Cerebellar nuclear complex (tissue), 1 donor: ENCODE measurements at regions not wholly inside any gene's neighbourhood (a gene's known extent, or its start where the extent isn't known, plus 50 kb on each side); places are given as distances from the start of the nearest gene placed in this dataset.

ENCODE experiments used
- DNase-seq, 2 experiments: peaks; one replicate each; lab custom pipeline; 2025; lab: John Stamatoyannopoulos, UW

DNA sequence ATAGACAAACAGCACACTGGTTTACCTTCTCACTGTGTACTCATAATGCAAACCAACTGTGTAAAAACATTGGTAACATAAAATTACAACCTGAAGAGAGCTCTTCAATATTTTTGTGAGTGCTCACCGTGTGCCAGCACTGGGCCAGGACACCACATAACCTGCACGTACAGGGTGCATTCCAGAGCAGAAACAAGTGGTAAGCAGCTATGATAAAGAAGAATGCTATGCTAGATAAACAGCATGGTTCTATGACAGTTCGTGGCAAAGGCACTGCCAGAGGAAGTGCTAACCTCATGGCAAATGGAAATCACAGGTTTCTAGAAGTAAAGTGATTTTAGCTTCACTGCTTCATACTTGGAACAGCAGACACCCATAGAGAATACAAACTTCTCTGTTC lies 343.5 kb downstream of the MTX2 start:
- DNase-seq: no peak

DNA sequence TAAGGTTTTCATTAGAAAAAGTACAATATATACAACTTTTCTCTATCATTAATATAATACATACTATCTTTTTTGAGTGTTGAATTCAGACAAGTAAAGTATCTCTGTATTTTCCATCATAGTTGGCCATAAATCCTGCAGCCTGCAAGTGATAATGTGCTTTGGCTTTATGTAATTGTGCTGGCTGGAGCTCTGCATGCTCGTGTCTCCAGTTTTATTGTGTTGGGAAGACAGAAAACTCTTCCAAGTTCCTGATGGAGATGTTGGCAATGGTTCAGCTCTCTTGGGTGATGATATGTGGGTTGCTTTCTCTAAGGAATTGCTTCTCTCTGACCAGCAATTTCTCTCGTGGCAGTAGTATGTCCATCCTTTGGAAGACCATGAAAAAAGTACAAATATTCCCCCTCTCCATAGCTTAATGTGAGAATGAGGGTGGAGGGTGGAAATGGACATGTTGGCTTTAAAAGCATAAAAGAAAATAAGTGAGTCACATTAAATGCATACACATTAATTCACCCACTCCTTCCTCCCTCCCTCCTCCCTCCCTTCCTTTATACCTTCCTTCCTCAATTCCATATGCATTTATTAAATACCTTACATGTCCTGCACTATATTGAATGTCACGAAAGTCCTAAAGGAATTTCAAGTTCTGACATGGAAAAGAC lies 344.2 kb downstream of the MTX2 start:
- no peak for DNase-seq

DNA sequence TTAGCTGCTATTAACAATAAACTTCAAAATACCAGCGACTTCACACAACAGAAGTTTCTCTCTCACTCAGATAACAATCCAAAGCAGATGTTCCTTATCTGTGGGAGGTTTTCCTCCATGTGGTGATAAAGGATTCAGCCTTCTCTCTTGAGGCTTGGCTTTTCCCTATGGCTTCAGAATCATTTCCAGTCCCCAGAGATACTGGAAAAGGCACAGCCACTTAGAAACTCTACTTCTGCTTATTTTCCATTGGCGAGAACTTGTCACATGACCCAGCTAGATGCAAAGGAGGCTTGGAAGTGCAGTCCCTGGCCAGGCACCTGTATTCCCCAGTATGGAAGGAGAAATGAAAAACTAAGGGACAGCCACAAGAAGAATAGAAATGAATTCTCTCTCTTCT lies 344.8 kb downstream of the MTX2 start:
- no peak for DNase-seq

- no peak for DNase-seq
Observed at GRCh38 chr2:176614930-176615329, 345.7 kb downstream of the MTX2 start.

- DNase-seq: no peak
Observed at GRCh38 chr2:176619504-176619903, 350.3 kb downstream of the MTX2 start.

DNA sequence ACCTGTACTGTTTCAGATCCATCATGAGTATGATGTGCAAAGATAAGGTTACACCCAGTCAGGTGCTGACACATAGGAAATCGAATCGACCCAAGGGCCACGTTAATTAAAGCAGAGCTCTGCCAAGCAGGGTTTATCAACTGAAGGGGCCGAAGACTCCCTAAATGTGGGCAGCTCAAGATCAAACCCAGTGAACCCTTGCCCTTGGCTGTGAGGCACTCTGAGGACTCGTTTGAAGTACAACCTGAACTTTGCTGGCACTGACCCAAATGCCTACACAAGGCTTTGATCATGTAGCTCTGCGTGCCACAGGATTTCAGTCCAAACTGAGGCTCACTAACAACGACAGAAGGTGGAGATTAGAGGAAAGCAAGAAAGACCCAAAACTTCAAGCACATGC lies 352.1 kb downstream of the MTX2 start:
- no peak for DNase-seq

DNA sequence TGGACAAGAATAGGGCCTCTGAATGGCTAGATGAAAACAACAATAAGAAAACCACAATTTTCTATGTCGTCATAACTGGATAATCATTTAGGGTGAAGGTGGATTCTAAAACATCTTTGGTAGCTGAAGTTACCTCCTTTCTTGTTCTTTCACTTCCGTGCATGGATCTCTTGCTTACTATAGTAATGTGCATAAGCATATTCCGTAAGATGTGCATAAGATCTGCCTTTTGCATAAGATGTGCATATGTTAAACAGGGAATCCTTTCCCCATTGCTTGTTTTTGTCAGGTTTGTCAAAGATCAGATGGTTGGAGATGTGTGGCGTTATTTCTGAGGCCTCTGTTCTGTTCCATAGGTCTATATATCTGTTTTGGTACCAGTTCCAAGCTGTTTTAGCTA lies 353.6 kb downstream of the MTX2 start:
- no peak for DNase-seq

GRCh38 chr2:176626796-176627195 lies 357.6 kb downstream of the MTX2 start:
- no peak for DNase-seq

DNA sequence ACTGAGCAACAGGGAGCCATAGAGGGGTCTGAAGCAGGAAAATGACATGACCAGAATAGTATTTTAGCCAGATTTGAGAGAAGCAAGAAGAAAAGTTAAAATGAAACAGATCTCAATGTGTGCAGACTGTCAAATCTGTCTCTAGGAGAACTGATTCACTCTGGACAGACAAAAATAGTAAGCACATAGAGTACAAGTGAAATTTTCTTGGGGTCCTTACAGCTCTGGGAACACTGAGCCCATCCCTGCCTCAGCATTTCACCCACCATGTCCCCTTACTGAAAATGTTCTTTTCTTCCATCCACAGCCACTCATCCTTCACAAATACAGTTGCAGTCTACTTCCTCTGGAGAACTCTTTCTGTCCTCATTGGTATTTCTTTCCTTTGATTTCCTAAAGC lies 359.2 kb downstream of the MTX2 start:
- no peak for DNase-seq

GRCh38 chr2:176633754-176634153 lies 364.5 kb downstream of the MTX2 start:
- no peak for DNase-seq

DNA sequence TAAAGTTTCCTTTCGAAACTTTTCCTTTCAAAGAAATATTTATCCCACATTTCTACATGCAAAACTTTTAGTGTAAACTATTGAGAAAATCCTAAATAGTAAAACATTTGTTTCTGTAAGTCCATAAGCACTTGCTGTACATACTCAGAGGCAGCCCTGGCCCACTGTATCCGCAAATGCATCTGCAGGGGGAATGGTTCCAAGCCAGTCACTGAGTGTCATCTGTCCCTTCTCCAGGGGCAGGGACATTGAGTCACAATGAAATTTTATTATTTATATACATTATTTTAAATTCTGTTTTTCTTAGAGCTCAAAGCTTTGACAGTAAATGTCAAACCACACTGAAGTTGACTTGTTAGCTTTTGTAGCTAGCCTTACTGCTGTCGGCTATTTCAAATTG lies 367.2 kb downstream of the MTX2 start:
- DNase-seq: no peak

DNA sequence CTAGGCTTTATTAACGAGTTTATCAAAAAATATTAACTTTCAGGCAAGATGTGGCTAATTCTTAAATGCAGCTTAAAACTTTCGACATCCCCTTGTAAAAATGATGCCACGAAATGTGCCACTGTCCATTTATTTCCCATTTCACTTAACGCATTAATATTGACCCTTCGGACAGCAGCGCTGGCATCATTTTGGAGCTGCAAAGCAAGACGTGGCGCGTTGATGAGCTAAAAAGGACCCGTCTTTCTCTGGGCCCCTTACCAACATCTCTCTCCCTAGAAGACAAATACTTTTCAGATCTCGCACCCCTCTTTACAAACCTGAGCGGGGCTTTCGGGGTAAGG lies 367.9 kb downstream of the MTX2 start:
- DNase-seq: no peak

DNA sequence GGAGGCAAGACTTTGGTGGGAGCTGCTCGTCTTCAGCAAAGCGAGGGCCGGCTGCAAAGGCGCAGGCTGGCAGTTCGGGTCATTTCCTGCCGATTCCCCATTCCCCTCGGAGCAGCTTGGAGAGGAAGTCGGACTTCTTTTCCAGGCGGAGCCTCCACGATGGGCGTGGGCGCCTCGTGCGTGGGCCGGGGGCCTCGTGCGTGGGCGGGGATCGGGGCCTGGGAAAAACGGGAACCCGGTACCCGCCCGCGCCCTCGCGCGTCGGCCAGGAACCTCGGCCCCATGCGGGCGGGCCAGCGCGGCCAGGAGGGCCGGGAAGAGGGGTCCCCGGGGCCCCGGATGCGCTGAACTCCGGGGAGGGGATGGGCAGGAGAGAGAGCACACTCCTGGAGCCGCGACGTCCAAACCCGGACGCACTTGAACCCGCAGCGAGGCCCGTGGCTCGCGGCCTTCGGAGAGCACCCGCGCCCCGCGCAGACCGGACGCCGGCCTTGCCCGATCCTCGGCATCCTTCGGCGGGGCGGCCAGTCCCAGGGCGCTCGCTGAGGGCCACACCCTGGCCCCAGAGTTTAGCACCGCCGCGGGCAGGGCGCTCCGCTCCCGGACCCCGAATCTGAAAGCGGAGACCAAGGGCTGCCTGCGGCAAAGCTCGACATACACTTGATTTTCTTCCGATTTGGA lies 368.4 kb downstream of the MTX2 start:
- DNase-seq: no peak

DNA sequence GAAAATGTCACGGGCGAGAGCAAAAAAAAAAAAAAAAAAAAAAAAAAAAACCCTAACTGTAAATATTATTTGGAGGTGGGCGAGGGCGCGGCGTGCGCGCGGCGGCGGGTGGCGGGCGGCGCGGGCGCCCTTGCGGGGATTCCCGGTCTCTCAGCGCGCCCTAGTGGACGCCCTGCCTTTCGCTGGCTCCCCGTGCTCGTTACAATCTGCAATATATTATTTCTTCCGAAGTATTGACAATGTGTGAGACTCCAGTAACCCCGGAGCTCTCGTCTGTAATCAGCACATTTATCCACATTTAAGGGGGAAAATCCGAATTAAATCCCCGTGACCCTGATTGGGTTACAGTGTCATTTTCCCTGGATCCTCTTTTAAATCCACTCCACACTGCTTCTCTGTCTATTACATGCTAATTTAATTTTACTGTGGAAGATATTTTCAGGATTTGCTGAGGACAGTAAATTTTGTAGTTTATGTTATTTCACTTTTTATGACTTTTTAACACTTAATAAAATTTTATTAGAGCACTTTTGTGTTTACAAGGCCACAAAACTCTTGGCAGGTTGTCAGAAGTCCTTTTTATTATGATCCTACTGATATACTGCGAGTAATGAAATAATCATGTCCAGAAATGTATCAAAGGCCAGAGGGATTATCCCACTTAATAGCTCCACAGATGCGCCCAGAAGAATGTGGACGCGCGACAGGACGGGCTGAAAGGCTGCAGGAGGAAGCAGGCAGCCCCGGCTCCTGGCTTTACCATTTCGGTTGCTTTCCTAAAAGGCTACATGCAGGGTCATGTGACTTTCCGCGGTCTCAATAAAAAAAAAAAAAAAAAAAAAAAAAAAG lies 369.1 kb downstream of the MTX2 start:
- DNase-seq: no peak

- DNase-seq: no peak
Observed at GRCh38 chr2:176639016-176639343, 369.7 kb downstream of the MTX2 start.

DNA sequence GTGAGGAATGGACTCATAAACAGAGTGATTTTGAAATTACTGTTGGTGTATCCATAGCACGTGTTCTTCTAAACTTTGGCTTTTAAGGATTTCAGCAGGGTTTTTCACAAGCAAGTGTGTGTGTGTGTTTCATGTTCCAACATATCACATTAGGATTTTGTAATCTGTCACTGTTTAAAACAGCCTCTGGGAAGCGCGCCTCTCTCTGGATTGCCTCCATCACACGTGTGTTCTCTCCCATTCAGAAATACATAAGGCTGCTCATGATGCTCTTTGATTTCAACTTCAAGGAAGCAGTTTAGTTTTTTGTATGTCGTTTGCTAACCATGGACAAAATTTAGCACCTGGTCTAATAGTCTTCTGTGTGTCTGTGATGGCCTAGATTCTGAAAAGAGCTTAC lies 370.4 kb downstream of the MTX2 start:
- no peak for DNase-seq

GRCh38 chr2:176641436-176641835 lies 372.2 kb downstream of the MTX2 start:
- DNase-seq: no peak

- no peak for DNase-seq
Observed at GRCh38 chr2:176642074-176642473, 372.8 kb downstream of the MTX2 start.

- no peak for DNase-seq
Observed at GRCh38 chr2:176643646-176644045, 374.4 kb downstream of the MTX2 start.

GRCh38 chr2:176645494-176645893 lies 376.3 kb downstream of the MTX2 start:
- DNase-seq: no peak

DNA sequence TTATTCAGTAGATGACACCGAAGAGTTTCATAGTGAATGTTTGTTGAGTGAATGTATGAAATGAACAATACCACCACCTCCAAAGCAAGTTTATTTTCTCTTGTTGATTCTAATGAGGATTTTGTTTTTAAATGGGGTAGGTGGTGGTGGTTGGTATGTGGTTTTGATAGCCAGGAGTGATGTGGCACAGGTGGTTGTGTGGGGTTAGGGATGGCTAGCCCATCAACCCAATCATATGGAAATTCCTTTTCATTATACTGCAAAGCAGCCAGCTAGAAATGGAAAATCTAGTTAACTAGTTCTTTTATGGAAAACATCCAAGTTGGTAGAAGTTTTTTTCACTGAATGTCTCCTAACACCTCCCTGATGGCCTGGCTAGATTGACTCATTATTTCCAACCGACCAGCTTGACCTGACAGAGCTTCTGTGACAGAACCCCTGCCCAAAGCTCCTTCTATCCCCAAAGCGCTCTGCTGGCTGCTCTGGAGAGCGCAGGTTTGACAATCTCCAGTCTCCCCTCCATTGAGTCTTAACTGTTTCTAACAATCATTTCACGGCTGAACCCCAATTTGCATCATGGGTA lies 376.9 kb downstream of the MTX2 start:
- DNase-seq: no peak

- no peak for DNase-seq
Observed at GRCh38 chr2:176647325-176648165, 378.3 kb downstream of the MTX2 start.
